ENCODE measurements at regions not wholly inside any gene's neighbourhood (a gene's known extent, or its start where the extent isn't known, plus 50 kb on each side); places are given as distances from the start of the nearest gene placed in this dataset.
"Not testable (repeated sequence)": the region's sequence is repeated elsewhere in the genome, so short reads cannot be mapped to it uniquely, and the experiment has no call there.

DNA sequence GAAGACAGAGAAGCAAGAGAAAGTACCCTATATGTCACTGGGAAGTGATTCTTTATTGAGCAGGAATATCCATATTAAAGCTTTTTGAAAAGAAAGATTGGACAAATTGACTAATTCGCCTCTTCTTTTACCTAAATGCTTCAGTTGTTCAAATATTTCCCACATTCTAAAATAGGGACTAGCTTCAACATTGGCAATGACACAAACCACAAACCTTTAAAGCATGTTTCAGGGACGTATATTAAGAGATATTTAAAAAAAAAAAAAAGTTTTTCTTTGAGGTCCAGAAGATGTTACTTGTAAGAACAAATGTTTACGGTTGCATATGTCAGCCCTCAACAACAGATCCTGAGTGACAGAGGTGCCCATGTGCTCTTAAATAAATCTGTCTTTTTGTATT is 235.0 kb upstream of the NFIA start:
- Histone ChIP-seq H3K9me2 (ENCODE audit: insufficient read depth, low read length) (no peaks in the 10 kb centered on the region), H3K36me3 (ENCODE audit: insufficient read depth, low read length) (no peaks in the 10 kb centered on the region), H2AFZ (ENCODE audit: low read length) (no peak overlapping the region), H3K9me3 (ENCODE audit: low read length) (no peaks in the 10 kb centered on the region), H4K20me1 (ENCODE audit: insufficient read depth, low read length) (no peaks in the 10 kb centered on the region), H3K4me3 (ENCODE audit: low read depth, low read length, poor library complexity, severe bottlenecking) (no peak overlapping the region), H3K4me1 (ENCODE audit: insufficient read depth, low read length, poor library complexity, severe bottlenecking) (no peaks in the 10 kb centered on the region), H3K4me2 (ENCODE audit: low read length) (no peak overlapping the region), H3K79me2 (ENCODE audit: insufficient read depth, low read depth, low read length) (no peaks in the 10 kb centered on the region), H3K27ac (ENCODE audit: low read depth, low read length, poor library complexity, severe bottlenecking) (no peak overlapping the region)
- no peak for TF ChIP-seq EZH2phosphoT487 (IDR thresholded peaks at IDR 0.05; ENCODE audit: borderline replicate concordance, low read depth, low read length)
- TF ChIP-seq, protein P1, sequence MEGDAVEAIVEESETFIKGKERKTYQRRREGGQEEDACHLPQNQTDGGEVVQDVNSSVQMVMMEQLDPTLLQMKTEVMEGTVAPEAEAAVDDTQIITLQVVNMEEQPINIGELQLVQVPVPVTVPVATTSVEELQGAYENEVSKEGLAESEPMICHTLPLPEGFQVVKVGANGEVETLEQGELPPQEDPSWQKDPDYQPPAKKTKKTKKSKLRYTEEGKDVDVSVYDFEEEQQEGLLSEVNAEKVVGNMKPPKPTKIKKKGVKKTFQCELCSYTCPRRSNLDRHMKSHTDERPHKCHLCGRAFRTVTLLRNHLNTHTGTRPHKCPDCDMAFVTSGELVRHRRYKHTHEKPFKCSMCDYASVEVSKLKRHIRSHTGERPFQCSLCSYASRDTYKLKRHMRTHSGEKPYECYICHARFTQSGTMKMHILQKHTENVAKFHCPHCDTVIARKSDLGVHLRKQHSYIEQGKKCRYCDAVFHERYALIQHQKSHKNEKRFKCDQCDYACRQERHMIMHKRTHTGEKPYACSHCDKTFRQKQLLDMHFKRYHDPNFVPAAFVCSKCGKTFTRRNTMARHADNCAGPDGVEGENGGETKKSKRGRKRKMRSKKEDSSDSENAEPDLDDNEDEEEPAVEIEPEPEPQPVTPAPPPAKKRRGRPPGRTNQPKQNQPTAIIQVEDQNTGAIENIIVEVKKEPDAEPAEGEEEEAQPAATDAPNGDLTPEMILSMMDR (conservative IDR thresholded peaks at IDR 0.05; ENCODE audit: low read length): no peak
- ChIA-PET POLR2A (no interaction called here), CTCF (ENCODE audit: unreplicated experiment) (no interaction called here)
- intact Hi-C loops (cut with micrococcal nuclease; ENCODE audit: unreplicated experiment): loop anchor here (5.0 kb wide), 2 partner anchors 605 to 740 kb away; no protein-coding TSS in a partner anchor
- no TSS peak for BruUV-seq (replicated peaks)
- DNase-seq (ENCODE audit: low spot score): no peak

DNA sequence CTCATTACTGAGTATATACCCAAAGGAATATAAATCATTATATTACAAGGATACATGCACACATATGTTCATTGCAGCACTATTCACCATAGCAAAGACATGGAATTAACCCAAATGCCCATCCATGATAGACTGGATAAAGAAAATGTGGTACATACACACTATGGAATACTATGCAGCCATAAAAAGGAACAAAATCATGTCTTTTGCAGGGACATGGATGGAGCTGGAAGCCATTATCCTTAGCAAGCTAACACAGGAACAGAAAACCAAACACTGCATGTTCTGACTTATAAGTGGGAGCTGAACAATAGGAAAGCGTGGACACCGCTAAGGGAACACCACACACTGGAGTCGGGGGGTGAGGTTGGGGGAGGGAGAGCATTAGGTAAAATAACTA is 236.7 kb upstream of the NFIA start:
- H3K9me2 ChIP-seq (ENCODE audit: insufficient read depth, low read length); H3K27ac ChIP-seq (ENCODE audit: low read depth, low read length, poor library complexity, severe bottlenecking); H3K9me3 ChIP-seq (ENCODE audit: low read length); BruUV-seq (replicated peaks); POLR2A ChIA-PET; CTCF ChIA-PET (ENCODE audit: unreplicated experiment); H3K36me3 ChIP-seq (ENCODE audit: insufficient read depth, low read length); H3K79me2 ChIP-seq (ENCODE audit: insufficient read depth, low read depth, low read length); DNase-seq (ENCODE audit: low spot score); H3K4me2 ChIP-seq (ENCODE audit: low read length); H4K20me1 ChIP-seq (ENCODE audit: insufficient read depth, low read length); H2AFZ ChIP-seq (ENCODE audit: low read length); H3K4me3 ChIP-seq (ENCODE audit: low read depth, low read length, poor library complexity, severe bottlenecking); H3K4me1 ChIP-seq (ENCODE audit: insufficient read depth, low read length, poor library complexity, severe bottlenecking): not testable (repeated sequence)
- intact Hi-C loops (cut with micrococcal nuclease; ENCODE audit: unreplicated experiment): loop anchor here (5.0 kb wide), 2 partner anchors 607 to 742 kb away; no protein-coding TSS in a partner anchor

DNA sequence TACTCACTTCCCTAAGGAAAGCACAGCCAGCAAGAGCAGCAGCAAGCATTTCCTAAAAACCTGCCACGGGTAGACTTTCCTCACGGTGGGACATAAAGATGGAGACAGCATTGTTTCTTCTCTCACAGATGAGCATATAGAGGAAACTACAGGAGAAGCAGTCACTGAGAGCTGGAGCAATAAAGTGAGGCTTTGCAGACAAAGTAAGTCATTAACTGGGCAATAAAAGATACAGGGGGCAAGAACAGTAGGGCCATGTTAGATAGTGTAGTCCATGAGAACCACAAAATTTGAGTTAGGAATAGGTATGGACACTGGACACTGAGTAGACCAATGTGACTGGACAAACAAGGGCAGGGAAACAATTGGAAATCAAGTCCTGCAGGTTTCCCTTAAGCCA is 240.1 kb upstream of the NFIA start:
- Histone ChIP-seq H3K27ac (ENCODE audit: low read depth, low read length, poor library complexity, severe bottlenecking) (no peak overlapping the region), H3K4me2 (ENCODE audit: low read length) (no peak overlapping the region), H2AFZ (ENCODE audit: low read length) (no peak overlapping the region), H3K9me3 (ENCODE audit: low read length) (no peaks in the 10 kb centered on the region), H3K4me1 (ENCODE audit: insufficient read depth, low read length, poor library complexity, severe bottlenecking) (no peaks in the 10 kb centered on the region), H4K20me1 (ENCODE audit: insufficient read depth, low read length) (no peaks in the 10 kb centered on the region), H3K9me2 (ENCODE audit: insufficient read depth, low read length) (no peaks in the 10 kb centered on the region), H3K36me3 (ENCODE audit: insufficient read depth, low read length) (no peaks in the 10 kb centered on the region), H3K4me3 (ENCODE audit: low read depth, low read length, poor library complexity, severe bottlenecking) (no peak overlapping the region), H3K79me2 (ENCODE audit: insufficient read depth, low read depth, low read length) (no peaks in the 10 kb centered on the region)
- no TSS peak for BruUV-seq (replicated peaks)
- no peak for TF ChIP-seq EZH2phosphoT487 (IDR thresholded peaks at IDR 0.05; ENCODE audit: borderline replicate concordance, low read depth, low read length)
- TF ChIP-seq, protein P1 (conservative IDR thresholded peaks at IDR 0.05; ENCODE audit: low read length): no peak
- intact Hi-C loops (cut with micrococcal nuclease; ENCODE audit: unreplicated experiment): no loop called here
- no peak for DNase-seq (ENCODE audit: low spot score)
- CTCF ChIA-PET (ENCODE audit: unreplicated experiment): no interaction called here
- POLR2A ChIA-PET: no interaction called here

Measured in OCI-LY7 (cell line).